HFFc6 (cell line): ENCODE measurements at regions not wholly inside any gene's neighbourhood (a gene's known extent, or its start where the extent isn't known, plus 50 kb on each side); places are given as distances from the start of the nearest gene placed in this dataset.

ENCODE experiments used
- DNase-seq: peaks from one replicate; pipeline ENCODE4 v3.0.0-alpha.2; 2018
- H3K27ac Mint-ChIP-seq: 2 replicates; pipeline ENCODE4 v1.8.0; 2020; ENCODE audit warnings: mild to moderate bottlenecking, mixed read lengths
- H3K27me3 Mint-ChIP-seq: 2 replicates; pipeline ENCODE4 v1.8.0; 2021; ENCODE audit warnings: mild to moderate bottlenecking, moderate library complexity, mixed read lengths; ENCODE audit not compliant: insufficient read depth
- H3K36me3 Mint-ChIP-seq: 2 replicates; pipeline ENCODE4 v1.8.0; 2021; ENCODE audit warnings: low read depth, mixed read lengths
- H3K4me1 Mint-ChIP-seq: 2 replicates; pipeline ENCODE4 v1.8.0; 2020; ENCODE audit warnings: low read depth, mixed read lengths
- H3K4me3 Mint-ChIP-seq: 2 replicates; pipeline ENCODE4 v1.8.0; 2020; ENCODE audit warnings: mild to moderate bottlenecking, moderate library complexity, mixed read lengths
- H3K9me3 Mint-ChIP-seq: 2 replicates; pipeline ENCODE4 v1.8.0; 2020; ENCODE audit warnings: mild to moderate bottlenecking, mixed read lengths
- CTCF ChIP-seq: fragments of 200-600 bp; sonication (generic); IDR thresholded peaks from 2 replicates; pipeline ENCODE4 v1.5.0; 2021; ENCODE audit warnings: antibody characterized with exemption, mild to moderate bottlenecking

- no peak overlapping the region for H3K27ac Mint-ChIP-seq
- H3K9me3 Mint-ChIP-seq, result peaks cover 14% of the 10 kb centered on the region
- H3K4me3 Mint-ChIP-seq, result no peak overlapping the region
- H3K4me1 Mint-ChIP-seq, result peaks cover 10% of the 10 kb centered on the region
- DNase-seq, result no peak
- H3K36me3 Mint-ChIP-seq, result peaks cover 4% of the 10 kb centered on the region; the same call in 1 of the 2 replicates
- TF ChIP-seq CTCF, result no peak
- H3K27me3 Mint-ChIP-seq, result peaks cover 5% of the 10 kb centered on the region
Measured at GRCh38 chr12:95390192-95390591, 83.8 kb upstream of the METAP2 start.

- no peak for DNase-seq
- H3K27ac Mint-ChIP-seq, result no peak overlapping the region
- H3K27me3 Mint-ChIP-seq, result peaks cover 10% of the 10 kb centered on the region
- no peak overlapping the region for H3K4me3 Mint-ChIP-seq
- H3K4me1 Mint-ChIP-seq, result peaks cover 3% of the 10 kb centered on the region
- peaks cover 14% of the 10 kb centered on the region for H3K9me3 Mint-ChIP-seq
- H3K36me3 Mint-ChIP-seq, result peaks cover 4% of the 10 kb centered on the region; the same call in 1 of the 2 replicates
- no peak for TF ChIP-seq CTCF
Measured at GRCh38 chr12:95390932-95391331, 83.0 kb upstream of the METAP2 start.

GRCh38 chr12:95393191-95393790 is 80.7 kb upstream of the METAP2 start:
- Mint-ChIP-seq H3K36me3 (peaks cover 4% of the 10 kb centered on the region; the same call in 1 of the 2 replicates), H3K4me1 (peaks cover 14% of the 10 kb centered on the region), H3K27me3 (peaks cover 21% of the 10 kb centered on the region), H3K9me3 (peaks cover 14% of the 10 kb centered on the region), H3K27ac (no peak overlapping the region), H3K4me3 (no peak overlapping the region)
- no peak for TF ChIP-seq CTCF
- DNase-seq, result no peak

- no peak overlapping the region for H3K4me3 Mint-ChIP-seq
- H3K27me3 Mint-ChIP-seq, result peaks cover 28% of the 10 kb centered on the region
- TF ChIP-seq CTCF, result no peak
Measured at GRCh38 chr12:95395696-95396095, 78.3 kb upstream of the METAP2 start.

GRCh38 chr12:95396849-95397468 is 77.0 kb upstream of the METAP2 start:
- DNase-seq, result peak; percentile 25

More at GRCh38 chr12:95395696-95396095, 78.3 kb upstream of the METAP2 start:
- no peak for DNase-seq
- no peak overlapping the region for H3K27ac Mint-ChIP-seq
- H3K36me3 Mint-ChIP-seq, result peaks cover 4% of the 10 kb centered on the region; the same call in 1 of the 2 replicates
- H3K4me1 Mint-ChIP-seq, result peaks cover 14% of the 10 kb centered on the region
- H3K9me3 Mint-ChIP-seq, result peaks cover 14% of the 10 kb centered on the region

More at GRCh38 chr12:95396849-95397468, 77.0 kb upstream of the METAP2 start:
- H3K4me1 Mint-ChIP-seq, result peaks cover 14% of the 10 kb centered on the region
- peaks cover 14% of the 10 kb centered on the region for H3K9me3 Mint-ChIP-seq
- H3K4me3 Mint-ChIP-seq, result no peak overlapping the region
- no peak overlapping the region for H3K27ac Mint-ChIP-seq
- H3K27me3 Mint-ChIP-seq, result peaks cover 24% of the 10 kb centered on the region
- H3K36me3 Mint-ChIP-seq, result peaks cover 4% of the 10 kb centered on the region; the same call in 1 of the 2 replicates
- no peak for TF ChIP-seq CTCF
